Neural crest cell (in vitro differentiated cells): ENCODE measurements at regions not wholly inside any gene's neighbourhood (a gene's known extent, or its start where the extent isn't known, plus 50 kb on each side); places are given as distances from the start of the nearest gene placed in this dataset.
A peak's percentile ranks its signal among the peaks of the same experiment; 100 is the strongest.

ENCODE experiments used
- DNase-seq: peaks from one replicate; pipeline ENCODE4 v3.0.0; 2021; ENCODE audit warnings: low read depth, mixed read lengths, low spot score
- H3K27ac Mint-ChIP-seq: one replicate; pipeline ENCODE4 v1.8.0; 2021; ENCODE audit warnings: mild to moderate bottlenecking, mixed read lengths; ENCODE audit not compliant: unreplicated experiment
- H3K27me3 Mint-ChIP-seq: 2 replicates; pipeline ENCODE4 v1.8.0; 2021; ENCODE audit warnings: low read depth, mild to moderate bottlenecking, mixed read lengths
- H3K36me3 Mint-ChIP-seq: 2 replicates; pipeline ENCODE4 v1.8.0; 2021; ENCODE audit warnings: low read depth, mild to moderate bottlenecking, mixed read lengths
- H3K4me1 Mint-ChIP-seq: 2 replicates; pipeline ENCODE4 v1.8.0; 2021; ENCODE audit warnings: mixed read lengths
- H3K4me3 Mint-ChIP-seq: one replicate; pipeline ENCODE4 v1.8.0; 2021; ENCODE audit warnings: mild to moderate bottlenecking, mixed read lengths
- H3K9me3 Mint-ChIP-seq: 2 replicates; pipeline ENCODE4 v1.8.0; 2021; ENCODE audit warnings: mixed read lengths
- CTCF ChIP-seq: fragments of 200-600 bp; sonication (generic); conservative IDR thresholded peaks from 2 replicates; pipeline ENCODE4 v1.5.0; 2021; ENCODE audit warnings: antibody characterized with exemption, mild to moderate bottlenecking

- peaks cover 10% of the 10 kb centered on the region for H3K36me3 Mint-ChIP-seq
- peaks cover 38% of the 10 kb centered on the region for H3K4me1 Mint-ChIP-seq
- no peak for DNase-seq
- no peaks in the 10 kb centered on the region for H3K27me3 Mint-ChIP-seq
- H3K9me3 Mint-ChIP-seq: peaks cover 8% of the 10 kb centered on the region
- no peak for TF ChIP-seq CTCF
- no peak overlapping the region for H3K27ac Mint-ChIP-seq
- no peak overlapping the region for H3K4me3 Mint-ChIP-seq
Measured at GRCh38 chr10:58990693-58991092, 185.8 kb upstream of the PHYHIPL start.

- H3K9me3 Mint-ChIP-seq: peaks cover 8% of the 10 kb centered on the region
- no peak for DNase-seq
- no peaks in the 10 kb centered on the region for H3K27me3 Mint-ChIP-seq
- peaks cover 33% of the 10 kb centered on the region for H3K4me1 Mint-ChIP-seq
- H3K27ac Mint-ChIP-seq: no peak overlapping the region
- H3K4me3 Mint-ChIP-seq: no peak overlapping the region
- TF ChIP-seq CTCF: no peak
- H3K36me3 Mint-ChIP-seq: peaks cover 10% of the 10 kb centered on the region
Measured at GRCh38 chr10:58991856-58992255, 184.6 kb upstream of the PHYHIPL start.

DNA sequence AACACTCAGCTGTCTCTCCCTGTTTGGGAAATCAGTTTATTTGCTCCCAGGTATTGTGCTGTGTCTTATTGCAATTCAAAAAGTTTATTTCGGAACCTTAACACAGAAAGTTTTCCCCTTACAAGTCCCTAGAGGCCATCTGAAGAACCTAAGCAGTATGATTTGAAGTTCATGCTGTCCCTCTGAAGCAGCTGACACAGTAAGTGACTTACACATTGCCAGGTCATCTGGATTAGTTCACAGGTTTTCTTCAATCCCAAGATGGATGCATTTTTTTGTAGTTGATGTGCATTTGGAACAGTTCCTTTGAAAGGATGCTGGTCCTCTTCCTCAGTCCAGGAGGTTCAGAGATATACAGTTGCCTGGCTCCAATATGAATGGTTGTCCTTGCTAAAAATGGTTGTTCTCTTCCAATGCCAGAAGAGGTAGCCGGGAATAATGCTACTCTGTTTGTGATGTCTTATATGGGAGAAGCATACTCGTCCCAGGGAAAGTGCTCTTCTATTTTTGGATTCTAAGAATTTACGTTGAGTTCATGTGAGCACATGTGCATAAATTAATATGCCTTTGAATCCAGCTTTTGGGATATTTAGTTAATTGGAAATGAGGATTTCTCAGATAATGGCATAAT is 183.5 kb upstream of the PHYHIPL start:
- TF ChIP-seq CTCF: no peak
- Mint-ChIP-seq H3K36me3 (peaks cover 10% of the 10 kb centered on the region), H3K27me3 (no peaks in the 10 kb centered on the region), H3K4me3 (no peak overlapping the region), H3K27ac (no peak overlapping the region), H3K4me1 (peaks cover 33% of the 10 kb centered on the region), H3K9me3 (peaks cover 8% of the 10 kb centered on the region)
- no peak for DNase-seq

GRCh38 chr10:58993480-58994221 is 182.8 kb upstream of the PHYHIPL start:
- H3K36me3 Mint-ChIP-seq: peaks cover 10% of the 10 kb centered on the region
- H3K9me3 Mint-ChIP-seq: peaks cover 8% of the 10 kb centered on the region
- peak overlapping the region; percentile 5 for H3K4me3 Mint-ChIP-seq
- H3K4me1 Mint-ChIP-seq: peaks cover 33% of the 10 kb centered on the region
- DNase-seq: no peak
- H3K27ac Mint-ChIP-seq: peak overlapping the region; percentile 17
- no peaks in the 10 kb centered on the region for H3K27me3 Mint-ChIP-seq
- no peak for TF ChIP-seq CTCF

- Mint-ChIP-seq H3K27ac (no peak overlapping the region), H3K9me3 (peaks cover 7% of the 10 kb centered on the region)
Measured at GRCh38 chr10:58994226-58995057, 182.0 kb upstream of the PHYHIPL start.

More at GRCh38 chr10:58994226-58995057, 182.0 kb upstream of the PHYHIPL start:
- H3K36me3 Mint-ChIP-seq: peaks cover 7% of the 10 kb centered on the region
- H3K27me3 Mint-ChIP-seq: no peaks in the 10 kb centered on the region
- no peak for DNase-seq
- TF ChIP-seq CTCF: no peak
- no peak overlapping the region for H3K4me3 Mint-ChIP-seq
- H3K4me1 Mint-ChIP-seq: peaks cover 34% of the 10 kb centered on the region
